Glutamatergic neuron (in vitro differentiated cells): ENCODE measurements at regions not wholly inside any gene's neighbourhood (a gene's known extent, or its start where the extent isn't known, plus 50 kb on each side); places are given as distances from the start of the nearest gene placed in this dataset.

ENCODE experiments used
- DNase-seq: peaks from one replicate; pipeline ENCODE4 v3.0.0; 2022
- H3K27ac Mint-ChIP-seq: one replicate; pipeline ENCODE4 v1.8.0; 2020; ENCODE audit warnings: mild to moderate bottlenecking, mixed read lengths, inconsistent platforms; ENCODE audit not compliant: unreplicated experiment
- H3K27me3 Mint-ChIP-seq: one replicate; pipeline ENCODE4 v1.8.0; 2020; ENCODE audit warnings: mild to moderate bottlenecking, moderate library complexity, mixed read lengths, inconsistent platforms; ENCODE audit not compliant: unreplicated experiment
- H3K36me3 Mint-ChIP-seq: one replicate; pipeline ENCODE4 v1.8.0; 2020; ENCODE audit warnings: mild to moderate bottlenecking, mixed read lengths, inconsistent platforms; ENCODE audit not compliant: unreplicated experiment
- H3K4me1 Mint-ChIP-seq: one replicate; pipeline ENCODE4 v1.8.0; 2020; ENCODE audit warnings: mild to moderate bottlenecking, low read depth, mixed read lengths, inconsistent platforms; ENCODE audit not compliant: unreplicated experiment
- H3K4me3 Mint-ChIP-seq: one replicate; pipeline ENCODE4 v1.8.0; 2020; ENCODE audit warnings: mild to moderate bottlenecking, mixed read lengths, inconsistent platforms; ENCODE audit not compliant: unreplicated experiment
- H3K9me3 Mint-ChIP-seq: one replicate; pipeline ENCODE4 v1.8.0; 2020; ENCODE audit warnings: mild to moderate bottlenecking, moderate library complexity, mixed read lengths, inconsistent platforms; ENCODE audit not compliant: unreplicated experiment
- CTCF ChIP-seq: fragments of 200-600 bp; sonication (generic); IDR thresholded peaks from one replicate; pipeline ENCODE4 v1.5.0; 2021; ENCODE audit not compliant: partially characterized antibody, unreplicated experiment

- Mint-ChIP-seq H3K36me3 (no peaks in the 10 kb centered on the region), H3K4me1 (peaks cover 10% of the 10 kb centered on the region), H3K4me3 (no peak overlapping the region), H3K9me3 (no peaks in the 10 kb centered on the region), H3K27ac (no peak overlapping the region), H3K27me3 (no peaks in the 10 kb centered on the region)
- DNase-seq, result no peak
- no peak for TF ChIP-seq CTCF
These were observed 72.8 kb upstream of the PITRM1 start for GRCh38 chr10:3245395-3245794.

- no peak overlapping the region for H3K27ac Mint-ChIP-seq
- TF ChIP-seq CTCF, result no peak
- no peak overlapping the region for H3K4me3 Mint-ChIP-seq
- H3K9me3 Mint-ChIP-seq, result no peaks in the 10 kb centered on the region
- H3K4me1 Mint-ChIP-seq, result peaks cover 15% of the 10 kb centered on the region
- no peak for DNase-seq
- no peaks in the 10 kb centered on the region for H3K27me3 Mint-ChIP-seq
- no peaks in the 10 kb centered on the region for H3K36me3 Mint-ChIP-seq
These were observed 69.5 kb upstream of the PITRM1 start for GRCh38 chr10:3241967-3242650.

DNA sequence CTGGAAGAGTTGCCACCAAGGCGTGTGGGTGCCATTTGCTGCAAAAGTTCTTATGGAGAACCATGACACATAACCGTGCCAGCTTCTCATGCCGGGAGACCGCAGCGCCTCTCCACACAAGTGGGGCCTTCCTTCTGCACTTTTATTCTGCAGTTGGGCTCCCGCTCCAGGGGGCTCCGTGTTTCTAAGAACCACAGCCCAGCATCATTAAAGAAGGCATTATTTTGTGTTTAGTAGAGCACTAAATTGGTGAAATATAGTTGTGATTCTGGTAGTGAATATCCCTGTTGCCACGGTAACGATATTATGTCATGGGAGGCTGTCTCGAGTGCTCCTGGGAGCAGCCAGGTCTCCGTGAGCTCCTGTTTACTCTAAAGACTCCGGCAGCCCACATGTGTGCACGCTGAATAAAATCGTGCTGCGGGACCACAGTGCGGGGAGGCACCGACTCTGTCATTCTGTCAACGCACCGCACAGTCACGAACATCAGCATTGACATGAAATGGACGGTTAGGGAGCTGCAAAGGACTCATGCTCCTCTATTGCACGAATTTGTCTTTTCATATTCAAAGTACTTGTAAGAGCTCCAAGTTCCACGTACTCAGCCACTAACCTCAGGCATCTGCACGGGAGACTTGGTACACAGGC is 68.8 kb upstream of the PITRM1 start:
- TF ChIP-seq CTCF, result no peak
- H3K4me1 Mint-ChIP-seq, result peaks cover 19% of the 10 kb centered on the region
- no peaks in the 10 kb centered on the region for H3K36me3 Mint-ChIP-seq
- no peak for DNase-seq
- peaks cover 5% of the 10 kb centered on the region for H3K9me3 Mint-ChIP-seq
- no peak overlapping the region for H3K4me3 Mint-ChIP-seq
- no peaks in the 10 kb centered on the region for H3K27me3 Mint-ChIP-seq
- H3K27ac Mint-ChIP-seq, result no peak overlapping the region

DNA sequence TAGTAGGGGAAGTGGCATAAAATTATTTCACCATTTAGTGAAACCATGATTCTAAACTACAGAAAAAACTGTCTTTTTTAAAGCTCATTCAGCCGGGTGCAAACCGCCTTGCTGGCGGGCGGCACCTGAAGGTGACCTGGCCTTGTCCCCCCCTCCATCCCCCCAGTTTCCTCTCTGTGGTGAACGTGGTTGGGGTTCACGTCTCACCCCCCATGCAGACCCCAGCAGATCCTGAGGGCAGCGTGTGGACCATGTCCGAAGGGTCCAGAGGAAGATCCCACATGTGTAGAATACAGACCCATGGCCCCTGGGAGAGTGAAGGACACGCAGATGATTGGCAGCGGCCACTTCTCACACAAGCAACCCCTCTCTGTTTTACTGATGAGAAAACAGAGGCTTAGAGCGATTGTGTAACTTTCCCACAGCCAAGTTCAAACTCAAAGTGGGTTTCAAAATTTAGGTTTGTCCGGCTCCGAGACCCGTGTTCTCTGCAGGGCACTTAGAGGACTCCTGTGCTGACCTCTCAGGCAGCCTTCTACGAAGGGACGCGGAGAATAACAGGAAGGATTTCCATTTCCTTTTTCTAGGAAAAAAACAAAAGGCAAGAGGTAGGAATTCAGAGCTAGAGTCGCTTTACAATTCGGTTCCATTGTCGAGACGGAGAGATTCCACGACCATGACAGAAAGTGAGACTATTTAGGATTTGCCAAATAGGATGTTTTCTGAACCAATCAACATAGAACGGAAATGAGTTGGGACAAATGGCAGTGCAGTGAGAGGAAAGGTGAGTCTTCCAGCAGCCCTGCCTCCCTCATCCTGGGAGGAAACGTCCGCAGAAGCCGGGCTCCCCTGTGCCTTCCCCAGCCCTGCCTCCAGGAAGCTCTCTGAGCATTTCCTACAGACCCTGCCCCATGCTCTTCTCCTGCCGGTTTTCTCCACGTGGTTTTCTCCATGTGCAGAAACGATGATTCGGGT is 67.6 kb upstream of the PITRM1 start:
- Mint-ChIP-seq H3K27me3 (no peaks in the 10 kb centered on the region), H3K4me3 (no peak overlapping the region), H3K27ac (no peak overlapping the region), H3K36me3 (no peaks in the 10 kb centered on the region), H3K4me1 (peaks cover 19% of the 10 kb centered on the region), H3K9me3 (peaks cover 5% of the 10 kb centered on the region)
- TF ChIP-seq CTCF, result no peak
- DNase-seq, result no peak
